Iris pigment epithelial cell (primary cell): ENCODE measurements at regions not wholly inside any gene's neighbourhood (a gene's known extent, or its start where the extent isn't known, plus 50 kb on each side); places are given as distances from the start of the nearest gene placed in this dataset.

ENCODE experiments used
- DNase-seq: peaks from one replicate; pipeline ENCODE4 v3.0.0-alpha.2; 2011; ENCODE audit warnings: low read depth

- no peak for DNase-seq
Observed at GRCh38 chr1:93744299-93744988, 62.8 kb upstream of the BCAR3 start.

GRCh38 chr1:93743465-93743864, 61.8 kb upstream of the BCAR3 start:
- DNase-seq: no peak

- DNase-seq: peak; percentile 46
Observed at GRCh38 chr1:93740601-93741031, 59.0 kb upstream of the BCAR3 start.

GRCh38 chr1:93740157-93740556, 58.5 kb upstream of the BCAR3 start:
- no peak for DNase-seq

- no peak for DNase-seq
Observed at GRCh38 chr1:93739472-93739871, 57.8 kb upstream of the BCAR3 start.

- DNase-seq: no peak
Observed at GRCh38 chr1:93738926-93739325, 57.3 kb upstream of the BCAR3 start.

GRCh38 chr1:93738075-93738622, 56.5 kb upstream of the BCAR3 start:
- peak; percentile 94 for DNase-seq

GRCh38 chr1:93735722-93736121, 54.1 kb upstream of the BCAR3 start:
- DNase-seq: peak; percentile 87

- DNase-seq: peak; percentile 25
Observed at GRCh38 chr1:93734999-93735398, 53.4 kb upstream of the BCAR3 start.

- no peak for DNase-seq
Observed at GRCh38 chr1:93733340-93733739, 51.7 kb upstream of the BCAR3 start.

GRCh38 chr1:93732514-93732913, 50.9 kb upstream of the BCAR3 start:
- no peak for DNase-seq
